H9 (cell line): ENCODE measurements at regions not wholly inside any gene's neighbourhood (a gene's known extent, or its start where the extent isn't known, plus 50 kb on each side); places are given as distances from the start of the nearest gene placed in this dataset.

ENCODE experiments used
- DNase-seq: peaks from one replicate; pipeline ENCODE4 v3.0.0-alpha.2; 2017
- H2AFZ ChIP-seq: one replicate; pipeline ENCODE4 v1.6.1; 2013; ENCODE audit warnings: mild to moderate bottlenecking, low read length, control low read depth, moderate library complexity
- H2AK5ac ChIP-seq: 2 replicates; pipeline ENCODE4 v1.6.1; 2013; ENCODE audit warnings: low read length, control low read depth, mixed read lengths; ENCODE audit not compliant: insufficient read length
- H2BK120ac ChIP-seq: one replicate; pipeline ENCODE4 v1.6.1; 2013; ENCODE audit warnings: low read depth, mild to moderate bottlenecking, low read length, control low read depth, inconsistent platforms; ENCODE audit not compliant: poor library complexity, severe bottlenecking
- H2BK12ac ChIP-seq: 2 replicates; pipeline ENCODE4 v1.6.1; 2013; ENCODE audit warnings: low read length, control low read depth, mixed read lengths, low read depth; ENCODE audit not compliant: insufficient read length
- H2BK15ac ChIP-seq: 2 replicates; pipeline ENCODE4 v1.6.1; 2013; ENCODE audit warnings: low read depth, low read length, control low read depth
- H2BK20ac ChIP-seq: one replicate; pipeline ENCODE4 v1.6.1; 2013; ENCODE audit warnings: low read depth, mild to moderate bottlenecking, low read length, control low read depth, inconsistent platforms; ENCODE audit not compliant: poor library complexity, severe bottlenecking
- H2BK5ac ChIP-seq: 2 replicates; pipeline ENCODE4 v1.6.1; 2013; ENCODE audit warnings: low read length, control low read depth, mixed read lengths; ENCODE audit not compliant: insufficient read length
- H3K14ac ChIP-seq: 2 replicates; pipeline ENCODE4 v1.6.1; 2013; ENCODE audit warnings: low read length, control low read depth; ENCODE audit not compliant: insufficient read depth
- H3K18ac ChIP-seq: 2 replicates; pipeline ENCODE4 v1.6.1; 2013; ENCODE audit warnings: low read depth, mild to moderate bottlenecking, mixed read lengths, low read length, control low read depth; ENCODE audit not compliant: insufficient read length
- H3K23ac ChIP-seq: 2 replicates; pipeline ENCODE4 v1.6.1; 2013; ENCODE audit warnings: low read length, control low read depth, mixed read lengths, low read depth; ENCODE audit not compliant: insufficient read length
- H3K23me2 ChIP-seq: 2 replicates; pipeline ENCODE4 v1.6.1; 2013; ENCODE audit warnings: low read depth, mild to moderate bottlenecking, mixed read lengths, low read length, control low read depth; ENCODE audit not compliant: insufficient read length, poor library complexity, severe bottlenecking
- H3K27ac ChIP-seq: 2 replicates; pipeline ENCODE4 v1.5.1; 2013; ENCODE audit warnings: low read length, control low read depth, mixed read lengths, low read depth; ENCODE audit not compliant: insufficient read length
- H3K27me3 ChIP-seq: 2 replicates; pipeline ENCODE4 v1.6.1; 2013; ENCODE audit warnings: low read length, control low read depth, inconsistent platforms; ENCODE audit not compliant: insufficient read depth
- H3K4ac ChIP-seq: 2 replicates; pipeline ENCODE4 v1.6.1; 2013; ENCODE audit warnings: low read depth, mild to moderate bottlenecking, control low read depth, inconsistent platforms, low read length, moderate library complexity
- H3K4me1 ChIP-seq: 2 replicates; pipeline ENCODE4 v1.6.1; 2013; ENCODE audit warnings: low read length, control low read depth, inconsistent platforms; ENCODE audit not compliant: insufficient read depth
- H3K4me2 ChIP-seq: 2 replicates; pipeline ENCODE4 v1.6.1; 2013; ENCODE audit warnings: low read length, control low read depth, mixed read lengths; ENCODE audit not compliant: insufficient read length, insufficient read depth
- H3K56ac ChIP-seq: 2 replicates; pipeline ENCODE4 v1.6.1; 2013; ENCODE audit warnings: low read depth, mild to moderate bottlenecking, mixed read lengths, low read length, control low read depth; ENCODE audit not compliant: insufficient read length
- H3K79me1 ChIP-seq: 2 replicates; pipeline ENCODE4 v1.6.1; 2013; ENCODE audit warnings: low read depth, mild to moderate bottlenecking, moderate library complexity, low read length, control low read depth, inconsistent platforms; ENCODE audit not compliant: insufficient read depth, poor library complexity, severe bottlenecking
- H3K79me2 ChIP-seq: 2 replicates; pipeline ENCODE4 v1.6.1; 2013; ENCODE audit warnings: low read length, control low read depth, inconsistent platforms; ENCODE audit not compliant: insufficient read depth
- H3K9ac ChIP-seq: 2 replicates; pipeline ENCODE4 v1.6.1; 2013; ENCODE audit warnings: low read length, control low read depth, mixed read lengths; ENCODE audit not compliant: insufficient read length; ENCODE audit errors: extremely low read depth
- H3K9me3 ChIP-seq: one replicate; pipeline ENCODE4 v1.6.1; 2013; ENCODE audit warnings: low read depth, low read length, inconsistent platforms; ENCODE audit not compliant: control insufficient read depth
- H3T11ph ChIP-seq: one replicate; pipeline ENCODE4 v1.6.1; 2013; ENCODE audit warnings: mild to moderate bottlenecking, low read length, control low read depth, inconsistent platforms
- H4K20me1 ChIP-seq: one replicate; pipeline ENCODE4 v1.6.1; 2013; ENCODE audit not compliant: control insufficient read depth, insufficient read length, insufficient read depth
- H4K5ac ChIP-seq: 2 replicates; pipeline ENCODE4 v1.6.1; 2013; ENCODE audit warnings: low read depth, mild to moderate bottlenecking, mixed read lengths, low read length, control low read depth; ENCODE audit not compliant: insufficient read length
- H4K8ac ChIP-seq: replicated peaks from 2 replicates; pipeline ENCODE4 v1.6.1; 2013; ENCODE audit warnings: low read length, control low read depth, mixed read lengths, low read depth; ENCODE audit not compliant: insufficient read length
- H4K91ac ChIP-seq: 2 replicates; pipeline ENCODE4 v1.6.1; 2013; ENCODE audit warnings: low read depth, mild to moderate bottlenecking, moderate library complexity, mixed read lengths, low read length, control low read depth; ENCODE audit not compliant: insufficient read length
- H3K27ac Mint-ChIP-seq, 3 experiments: 2 replicates in 2 of 3; 3 replicates in 1 of 3; pipeline ENCODE4 v1.8.0; 2020 to 2021; ENCODE audit warnings: mixed read lengths in 3 of 3, mild to moderate bottlenecking in 1 of 3, moderate library complexity in 1 of 3
- H3K27me3 Mint-ChIP-seq: 2 replicates; pipeline ENCODE4 v1.8.0; 2021; ENCODE audit warnings: low read depth, mild to moderate bottlenecking, moderate library complexity, mixed read lengths
- H3K36me3 Mint-ChIP-seq, 3 experiments: 2 replicates in 2 of 3; 3 replicates in 1 of 3; pipeline ENCODE4 v1.8.0; 2020 to 2021; ENCODE audit warnings: low read depth in 3 of 3, mixed read lengths in 3 of 3; ENCODE audit not compliant: insufficient read depth in 1 of 3
- H3K4me1 Mint-ChIP-seq, 2 experiments: 2 replicates each; pipeline ENCODE4 v1.8.0; 2020; ENCODE audit warnings: mixed read lengths in 2 of 2
- H3K4me3 Mint-ChIP-seq, 2 experiments: 2 replicates in 1 of 2; 3 replicates in 1 of 2; pipeline ENCODE4 v1.8.0; 2020 to 2021; ENCODE audit warnings: mild to moderate bottlenecking in 2 of 2, mixed read lengths in 2 of 2, moderate library complexity in 1 of 2
- H3K9me3 Mint-ChIP-seq, 2 experiments: 2 replicates in 1 of 2; 3 replicates in 1 of 2; pipeline ENCODE4 v1.8.0; 2020; ENCODE audit warnings: mild to moderate bottlenecking in 2 of 2, mixed read lengths in 2 of 2, moderate library complexity in 1 of 2
- CTCF ChIP-seq: fragments of 200-600 bp; sonication (generic); conservative IDR thresholded peaks from 3 replicates; pipeline ENCODE4 v1.8.0; 2021; ENCODE audit warnings: antibody characterized with exemption, mild to moderate bottlenecking
- WGBS: extraction: QIAGEN DNeasy Blood & Tissue Kit; methylation state at CpG from one replicate; pipeline ENCODE4 v1.1.7; 2013; ENCODE audit warnings: missing lambda C conversion rate, low lambda C conversion rate, mixed read lengths; ENCODE audit not compliant: insufficient read length; ENCODE audit errors: extremely low coverage; 5-methylcytosine and 5-hydroxymethylcytosine counted together

GRCh38 chr12:25384893-25385248, 134.1 kb upstream of the KRAS start:
- no peak overlapping the region for H2BK120ac ChIP-seq
- Mint-ChIP-seq H3K4me1 (peaks cover 15 to 18% of the 10 kb centered on the region in 2 experiments), H3K27me3 (peaks cover 29% of the 10 kb centered on the region), H3K4me3 (peak overlapping the region; percentile 85 to 98), H3K9me3 (no peaks in the 10 kb centered on the region; a peak in 2 of 5 replicates), H3K27ac (peak overlapping the region; percentile 99; a peak in 5 of 7 replicates), H3K36me3 (no peaks in the 10 kb centered on the region; a peak in 2 of 7 replicates)
- TF ChIP-seq CTCF: no peak
- no peak overlapping the region for H2BK5ac ChIP-seq
- no peaks in the 10 kb centered on the region for H3K79me2 ChIP-seq
- peak overlapping the region; percentile 85 for H3K4me2 ChIP-seq
- peak overlapping the region; percentile 100 for H3K18ac ChIP-seq
- H3K23me2 ChIP-seq: peaks cover 17% of the 10 kb centered on the region
- H2BK20ac ChIP-seq: no peak overlapping the region
- no peak overlapping the region for H3K27ac ChIP-seq
- no peaks in the 10 kb centered on the region for H4K20me1 ChIP-seq
- H3K9me3 ChIP-seq: no peaks in the 10 kb centered on the region
- H2AK5ac ChIP-seq: no peak overlapping the region
- H2BK12ac ChIP-seq: peak overlapping the region; percentile 43
- H3T11ph ChIP-seq: no peak overlapping the region
- H2BK15ac ChIP-seq: no peak overlapping the region
- H4K91ac ChIP-seq: no peak overlapping the region
- peak overlapping the region; percentile 92 for H3K9ac ChIP-seq
- no peak overlapping the region for H4K8ac ChIP-seq
- DNase-seq: no peak
- peak overlapping the region; percentile 99 for H3K14ac ChIP-seq
- no peak overlapping the region for H3K56ac ChIP-seq
- WGBS: no CpG with 5 or more reads among the region's 14 CpGs
- no peak overlapping the region for H2AFZ ChIP-seq
- H3K27me3 ChIP-seq: no peaks in the 10 kb centered on the region; the same call in 1 of the 2 replicates
- no peak overlapping the region for H3K4ac ChIP-seq
- no peaks in the 10 kb centered on the region for H3K79me1 ChIP-seq
- H4K5ac ChIP-seq: peak overlapping the region; percentile 91
- peaks cover 4% of the 10 kb centered on the region; the same call in 1 of the 2 replicates for H3K4me1 ChIP-seq
- H3K23ac ChIP-seq: no peak overlapping the region
